ENCODE measurements at regions not wholly inside any gene's neighbourhood (a gene's known extent, or its start where the extent isn't known, plus 50 kb on each side); places are given as distances from the start of the nearest gene placed in this dataset.

GRCh38 chr4:59086410-59086809 lies 1976.2 kb upstream of the IGFBP7 start:
- DNase-seq (ENCODE audit: low read depth): no peak

- no peak for DNase-seq (ENCODE audit: low read depth)
Observed at GRCh38 chr4:59091146-59092142, 1981.3 kb upstream of the IGFBP7 start.

- no peak for DNase-seq (ENCODE audit: low read depth)
Observed at GRCh38 chr4:59094505-59094904, 1984.3 kb upstream of the IGFBP7 start.

GRCh38 chr4:59102311-59102710 lies 1992.1 kb upstream of the IGFBP7 start:
- no peak for DNase-seq (ENCODE audit: low read depth)

- no peak for DNase-seq (ENCODE audit: low read depth)
Observed at GRCh38 chr4:59120287-59120814, 2010.2 kb upstream of the IGFBP7 start.

GRCh38 chr4:59122626-59123025 lies 2012.4 kb upstream of the IGFBP7 start:
- DNase-seq (ENCODE audit: low read depth): no peak

- no peak for DNase-seq (ENCODE audit: low read depth)
Observed at GRCh38 chr4:59126159-59126558, 2016.0 kb upstream of the IGFBP7 start.

GRCh38 chr4:59127006-59127405 lies 2016.8 kb upstream of the IGFBP7 start:
- DNase-seq (ENCODE audit: low read depth): no peak

- DNase-seq (ENCODE audit: low read depth): no peak
Observed at GRCh38 chr4:59127743-59128142, 2017.6 kb upstream of the IGFBP7 start.

- no peak for DNase-seq (ENCODE audit: low read depth)
Observed at GRCh38 chr4:59135248-59135985, 2025.2 kb upstream of the IGFBP7 start.

- no peak for DNase-seq (ENCODE audit: low read depth)
Observed at GRCh38 chr4:59161249-59161648, 2038.9 kb upstream of the ADGRL3 start.

- no peak for DNase-seq (ENCODE audit: low read depth)
Observed at GRCh38 chr4:59175617-59176016, 2024.5 kb upstream of the ADGRL3 start.

GRCh38 chr4:59179372-59179771 lies 2020.8 kb upstream of the ADGRL3 start:
- no peak for DNase-seq (ENCODE audit: low read depth)

GRCh38 chr4:59180161-59180560 lies 2020.0 kb upstream of the ADGRL3 start:
- DNase-seq (ENCODE audit: low read depth): no peak

GRCh38 chr4:59180969-59181368 lies 2019.2 kb upstream of the ADGRL3 start:
- DNase-seq (ENCODE audit: low read depth): no peak

GRCh38 chr4:59195839-59196238 lies 2004.3 kb upstream of the ADGRL3 start:
- DNase-seq (ENCODE audit: low read depth): no peak

- DNase-seq (ENCODE audit: low read depth): no peak
Observed at GRCh38 chr4:59200992-59201391, 1999.1 kb upstream of the ADGRL3 start.

GRCh38 chr4:59217910-59218631 lies 1982.1 kb upstream of the ADGRL3 start:
- no peak for DNase-seq (ENCODE audit: low read depth)

GRCh38 chr4:59222221-59222620 lies 1977.9 kb upstream of the ADGRL3 start:
- no peak for DNase-seq (ENCODE audit: low read depth)

GRCh38 chr4:59223292-59223941 lies 1976.7 kb upstream of the ADGRL3 start:
- no peak for DNase-seq (ENCODE audit: low read depth)

- no peak for DNase-seq (ENCODE audit: low read depth)
Observed at GRCh38 chr4:59238212-59238611, 1961.9 kb upstream of the ADGRL3 start.

GRCh38 chr4:59240011-59240410 lies 1960.1 kb upstream of the ADGRL3 start:
- DNase-seq (ENCODE audit: low read depth): no peak

Data from fibroblast of the conjunctiva (primary cell).